HUES48 (cell line): ENCODE measurements at regions not wholly inside any gene's neighbourhood (a gene's known extent, or its start where the extent isn't known, plus 50 kb on each side); places are given as distances from the start of the nearest gene placed in this dataset.

Experiments
- H3K27ac ChIP-seq: one replicate; pipeline ENCODE4 v1.7.0; 2013; ENCODE audit warnings: low read depth, low read length, inconsistent platforms
- H3K27me3 ChIP-seq: 2 replicates; pipeline ENCODE4 v1.6.1; 2013; ENCODE audit warnings: mild to moderate bottlenecking, low read length; ENCODE audit not compliant: control insufficient read depth, insufficient read depth
- H3K36me3 ChIP-seq: 2 replicates; pipeline ENCODE4 v1.6.1; 2013; ENCODE audit warnings: low read length; ENCODE audit not compliant: control insufficient read depth, insufficient read depth
- H3K4me1 ChIP-seq: 2 replicates; pipeline ENCODE4 v1.6.1; 2013; ENCODE audit warnings: mild to moderate bottlenecking, low read length; ENCODE audit not compliant: control insufficient read depth, insufficient read depth
- H3K4me3 ChIP-seq: 2 replicates; pipeline ENCODE4 v1.5.1; 2013; ENCODE audit warnings: mild to moderate bottlenecking, low read depth, low read length
- H3K9ac ChIP-seq: 2 replicates; pipeline ENCODE4 v1.6.1; 2013; ENCODE audit warnings: mild to moderate bottlenecking, low read depth, low read length, moderate library complexity
- H3K9me3 ChIP-seq: 2 replicates; pipeline ENCODE4 v1.6.1; 2013; ENCODE audit warnings: low read length; ENCODE audit not compliant: control insufficient read depth, insufficient read depth

- H3K36me3 ChIP-seq = no peaks in the 10 kb centered on the region
- H3K9me3 ChIP-seq = peaks cover 78% of the 10 kb centered on the region
- H3K27me3 ChIP-seq = no peaks in the 10 kb centered on the region
- no peak overlapping the region for H3K9ac ChIP-seq
- no peaks in the 10 kb centered on the region for H3K4me1 ChIP-seq
- H3K4me3 ChIP-seq = no peak overlapping the region
- H3K27ac ChIP-seq = no peak overlapping the region
Observed at GRCh38 chr2:41495050-41495449, 552.8 kb upstream of the PKDCC start.

GRCh38 chr2:41496908-41497307, 550.9 kb upstream of the PKDCC start:
- Histone ChIP-seq H3K4me1 (no peaks in the 10 kb centered on the region), H3K36me3 (no peaks in the 10 kb centered on the region)

GRCh38 chr2:41498781-41499180, 549.0 kb upstream of the PKDCC start:
- Histone ChIP-seq H3K9me3 (peaks cover 94% of the 10 kb centered on the region), H3K9ac (no peak overlapping the region), H3K4me1 (no peaks in the 10 kb centered on the region), H3K4me3 (no peak overlapping the region), H3K36me3 (no peaks in the 10 kb centered on the region), H3K27me3 (no peaks in the 10 kb centered on the region), H3K27ac (no peak overlapping the region)

More at GRCh38 chr2:41496908-41497307, 550.9 kb upstream of the PKDCC start:
- Histone ChIP-seq H3K27ac (no peak overlapping the region), H3K27me3 (no peaks in the 10 kb centered on the region), H3K4me3 (no peak overlapping the region), H3K9ac (no peak overlapping the region), H3K9me3 (peaks cover 88% of the 10 kb centered on the region)

GRCh38 chr2:41500895-41501294, 546.9 kb upstream of the PKDCC start:
- H3K9ac ChIP-seq = no peak overlapping the region
- H3K4me1 ChIP-seq = no peaks in the 10 kb centered on the region
- H3K27ac ChIP-seq = no peak overlapping the region
- H3K9me3 ChIP-seq = peaks cover 90% of the 10 kb centered on the region
- no peak overlapping the region; the same call in 1 of the 2 replicates for H3K4me3 ChIP-seq
- no peaks in the 10 kb centered on the region for H3K36me3 ChIP-seq
- H3K27me3 ChIP-seq = no peaks in the 10 kb centered on the region

GRCh38 chr2:41502752-41503151, 545.1 kb upstream of the PKDCC start:
- Histone ChIP-seq H3K36me3 (no peaks in the 10 kb centered on the region), H3K27me3 (no peaks in the 10 kb centered on the region), H3K4me1 (no peaks in the 10 kb centered on the region), H3K9ac (no peak overlapping the region), H3K4me3 (no peak overlapping the region), H3K27ac (no peak overlapping the region), H3K9me3 (peaks cover 71% of the 10 kb centered on the region)

GRCh38 chr2:41504532-41504931, 543.3 kb upstream of the PKDCC start:
- Histone ChIP-seq H3K4me1 (no peaks in the 10 kb centered on the region), H3K9ac (no peak overlapping the region), H3K27ac (no peak overlapping the region), H3K9me3 (peaks cover 56% of the 10 kb centered on the region), H3K27me3 (no peaks in the 10 kb centered on the region), H3K36me3 (no peaks in the 10 kb centered on the region), H3K4me3 (no peak overlapping the region)

GRCh38 chr2:41510108-41510507, 537.7 kb upstream of the PKDCC start:
- Histone ChIP-seq H3K27me3 (no peaks in the 10 kb centered on the region), H3K4me1 (no peaks in the 10 kb centered on the region), H3K36me3 (no peaks in the 10 kb centered on the region), H3K9me3 (peaks cover 5% of the 10 kb centered on the region), H3K27ac (no peak overlapping the region), H3K4me3 (no peak overlapping the region), H3K9ac (no peak overlapping the region)

- H3K36me3 ChIP-seq = no peaks in the 10 kb centered on the region
- no peaks in the 10 kb centered on the region for H3K9me3 ChIP-seq
- H3K9ac ChIP-seq = no peak overlapping the region
- no peaks in the 10 kb centered on the region for H3K27me3 ChIP-seq
- H3K4me1 ChIP-seq = peaks cover 6% of the 10 kb centered on the region
- no peak overlapping the region for H3K27ac ChIP-seq
- H3K4me3 ChIP-seq = no peak overlapping the region
Observed at GRCh38 chr2:41521211-41521610, 526.6 kb upstream of the PKDCC start.

GRCh38 chr2:41527525-41528323, 520.1 kb upstream of the PKDCC start:
- H3K27ac ChIP-seq = no peak overlapping the region

GRCh38 chr2:41535575-41535974, 512.2 kb upstream of the PKDCC start:
- Histone ChIP-seq H3K4me3 (no peak overlapping the region), H3K36me3 (no peaks in the 10 kb centered on the region), H3K9ac (no peak overlapping the region), H3K27me3 (no peaks in the 10 kb centered on the region), H3K9me3 (peaks cover 5% of the 10 kb centered on the region; the same call in 1 of the 2 replicates), H3K27ac (no peak overlapping the region), H3K4me1 (no peaks in the 10 kb centered on the region)

More at GRCh38 chr2:41527525-41528323, 520.1 kb upstream of the PKDCC start:
- Histone ChIP-seq H3K27me3 (no peaks in the 10 kb centered on the region), H3K4me3 (no peak overlapping the region), H3K4me1 (peaks cover 6% of the 10 kb centered on the region), H3K36me3 (no peaks in the 10 kb centered on the region), H3K9ac (no peak overlapping the region), H3K9me3 (no peaks in the 10 kb centered on the region; the same call in 1 of the 2 replicates)

GRCh38 chr2:41540272-41540998, 507.4 kb upstream of the PKDCC start:
- H3K27ac ChIP-seq = no peak overlapping the region
- no peaks in the 10 kb centered on the region for H3K36me3 ChIP-seq
- no peak overlapping the region for H3K4me3 ChIP-seq
- H3K4me1 ChIP-seq = 0 out of 2 replicates have a peak, but pooled peaks cover 8% of the 10 kb centered on the region
- H3K9me3 ChIP-seq = no peaks in the 10 kb centered on the region
- no peaks in the 10 kb centered on the region for H3K27me3 ChIP-seq
- no peak overlapping the region for H3K9ac ChIP-seq
